ENCODE measurements at regions not wholly inside any gene's neighbourhood (a gene's known extent, or its start where the extent isn't known, plus 50 kb on each side); places are given as distances from the start of the nearest gene placed in this dataset.

DNA sequence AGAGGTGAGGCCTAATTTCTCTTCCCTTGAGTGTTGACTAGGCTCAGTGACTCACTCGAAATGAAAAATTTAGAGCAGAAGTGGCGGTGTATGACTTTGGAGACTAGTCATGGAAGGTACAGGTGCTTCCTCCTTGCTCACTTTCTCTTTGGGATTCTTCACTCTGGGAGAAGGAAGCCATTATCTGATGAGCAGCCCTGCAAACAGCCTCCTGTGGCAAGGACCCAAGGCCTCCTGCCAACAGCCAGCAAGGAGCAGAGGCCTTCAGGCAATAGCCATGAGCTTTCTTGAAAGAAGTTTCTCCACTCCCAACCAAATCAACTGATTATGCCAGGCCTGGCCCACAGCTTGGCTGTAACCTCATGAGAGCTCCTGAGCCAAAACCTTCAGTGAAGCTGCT lies 369.6 kb upstream of the VWC2 start:
- TF ChIP-seq, protein P1, sequence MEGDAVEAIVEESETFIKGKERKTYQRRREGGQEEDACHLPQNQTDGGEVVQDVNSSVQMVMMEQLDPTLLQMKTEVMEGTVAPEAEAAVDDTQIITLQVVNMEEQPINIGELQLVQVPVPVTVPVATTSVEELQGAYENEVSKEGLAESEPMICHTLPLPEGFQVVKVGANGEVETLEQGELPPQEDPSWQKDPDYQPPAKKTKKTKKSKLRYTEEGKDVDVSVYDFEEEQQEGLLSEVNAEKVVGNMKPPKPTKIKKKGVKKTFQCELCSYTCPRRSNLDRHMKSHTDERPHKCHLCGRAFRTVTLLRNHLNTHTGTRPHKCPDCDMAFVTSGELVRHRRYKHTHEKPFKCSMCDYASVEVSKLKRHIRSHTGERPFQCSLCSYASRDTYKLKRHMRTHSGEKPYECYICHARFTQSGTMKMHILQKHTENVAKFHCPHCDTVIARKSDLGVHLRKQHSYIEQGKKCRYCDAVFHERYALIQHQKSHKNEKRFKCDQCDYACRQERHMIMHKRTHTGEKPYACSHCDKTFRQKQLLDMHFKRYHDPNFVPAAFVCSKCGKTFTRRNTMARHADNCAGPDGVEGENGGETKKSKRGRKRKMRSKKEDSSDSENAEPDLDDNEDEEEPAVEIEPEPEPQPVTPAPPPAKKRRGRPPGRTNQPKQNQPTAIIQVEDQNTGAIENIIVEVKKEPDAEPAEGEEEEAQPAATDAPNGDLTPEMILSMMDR (conservative IDR thresholded peaks at IDR 0.05), result no peak
- TF ChIP-seq EZH2 (IDR thresholded peaks at IDR 0.05; ENCODE audit: low read depth), result no peak

All from PC-9 (cell line).